Sigmoid colon (tissue), 4 donors: ENCODE measurements at regions not wholly inside any gene's neighbourhood (a gene's known extent, or its start where the extent isn't known, plus 50 kb on each side); places are given as distances from the start of the nearest gene placed in this dataset.

Source experiments
- CTCF ChIP-seq, 4 experiments: fragments of 450-650 bp in 3 of 4; fragments of 200-600 bp in 1 of 4; IDR thresholded peaks; one replicate each; pipeline ENCODE4 v1.5.1; 2016 to 2019; ENCODE audit warnings: antibody characterized with exemption in 4 of 4, mild to moderate bottlenecking in 3 of 4, moderate library complexity in 2 of 4
- POLR2AphosphoS5 ChIP-seq, 4 donors: sonication (generic); formaldehyde crosslinking; IDR thresholded peaks; one replicate each; pipeline ENCODE4 v1.6.1; 2017; ENCODE audit warnings: antibody characterized with exemption in 4 of 4

DNA sequence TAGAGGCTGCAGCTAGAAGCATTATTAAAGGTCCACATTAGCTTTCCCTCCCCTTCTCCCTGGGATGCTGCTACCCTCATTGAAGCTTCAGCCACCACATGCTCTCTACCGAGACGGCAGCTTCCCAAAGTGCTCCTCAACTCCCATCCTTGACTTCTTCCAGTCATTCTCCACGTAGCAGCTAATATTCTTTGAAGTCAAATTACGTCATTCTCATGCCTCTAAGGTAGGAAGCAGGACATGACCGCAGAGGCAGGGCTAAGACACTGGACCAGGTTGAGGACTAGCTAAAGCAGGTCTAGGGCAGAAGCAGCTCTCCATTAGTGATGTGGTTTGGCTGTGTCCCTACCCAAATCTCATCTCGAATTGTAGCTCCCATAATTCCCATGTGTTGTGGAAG lies 128.3 kb downstream of the SHOX start:
- TF ChIP-seq CTCF (IDR thresholded peaks at IDR 0.05) (no peak), POLR2AphosphoS5 (IDR thresholded peaks at IDR 0.05) (no peak)
